B cell (primary cell): ENCODE measurements at regions not wholly inside any gene's neighbourhood (a gene's known extent, or its start where the extent isn't known, plus 50 kb on each side); places are given as distances from the start of the nearest gene placed in this dataset.

Experiments used
- EZH2 ChIP-seq: IDR thresholded peaks from 2 replicates; pipeline ENCODE4 v1.6.1; 2012; ENCODE audit warnings: borderline replicate concordance, low read depth, mild to moderate bottlenecking, moderate library complexity, low read length; ENCODE audit not compliant: insufficient read depth, poor library complexity, severe bottlenecking
- TF ChIP-seq, protein P1 (sequence below): fragments of 200-600 bp; IDR thresholded peaks from one replicate; pipeline ENCODE4 v1.8.0; 2022; ENCODE audit warnings: antibody characterized with exemption, mild to moderate bottlenecking

DNA sequence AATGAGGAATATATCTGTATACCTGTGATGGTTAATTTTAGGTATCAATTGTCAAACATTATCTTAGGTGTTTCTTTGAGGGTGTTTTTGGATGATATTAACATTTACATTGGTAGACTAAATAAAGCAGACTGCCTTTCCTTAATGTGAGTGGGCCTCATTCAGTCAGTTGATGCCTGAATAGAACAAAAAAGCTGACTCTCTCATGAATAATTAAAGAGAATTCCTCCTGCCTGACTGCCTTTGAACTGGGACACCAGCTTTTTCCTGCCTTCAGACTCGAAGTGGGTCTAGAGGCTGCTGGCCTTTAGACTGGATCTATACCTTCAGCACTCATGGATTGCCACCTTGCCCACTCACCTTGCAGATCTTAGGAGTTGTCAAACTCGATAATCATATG is 117.9 kb upstream of the TMEM168 start:
- TF ChIP-seq, protein P1, sequence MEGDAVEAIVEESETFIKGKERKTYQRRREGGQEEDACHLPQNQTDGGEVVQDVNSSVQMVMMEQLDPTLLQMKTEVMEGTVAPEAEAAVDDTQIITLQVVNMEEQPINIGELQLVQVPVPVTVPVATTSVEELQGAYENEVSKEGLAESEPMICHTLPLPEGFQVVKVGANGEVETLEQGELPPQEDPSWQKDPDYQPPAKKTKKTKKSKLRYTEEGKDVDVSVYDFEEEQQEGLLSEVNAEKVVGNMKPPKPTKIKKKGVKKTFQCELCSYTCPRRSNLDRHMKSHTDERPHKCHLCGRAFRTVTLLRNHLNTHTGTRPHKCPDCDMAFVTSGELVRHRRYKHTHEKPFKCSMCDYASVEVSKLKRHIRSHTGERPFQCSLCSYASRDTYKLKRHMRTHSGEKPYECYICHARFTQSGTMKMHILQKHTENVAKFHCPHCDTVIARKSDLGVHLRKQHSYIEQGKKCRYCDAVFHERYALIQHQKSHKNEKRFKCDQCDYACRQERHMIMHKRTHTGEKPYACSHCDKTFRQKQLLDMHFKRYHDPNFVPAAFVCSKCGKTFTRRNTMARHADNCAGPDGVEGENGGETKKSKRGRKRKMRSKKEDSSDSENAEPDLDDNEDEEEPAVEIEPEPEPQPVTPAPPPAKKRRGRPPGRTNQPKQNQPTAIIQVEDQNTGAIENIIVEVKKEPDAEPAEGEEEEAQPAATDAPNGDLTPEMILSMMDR = no peak
- TF ChIP-seq EZH2 = no peak
